Mesendoderm (in vitro differentiated cells): ENCODE measurements at regions not wholly inside any gene's neighbourhood (a gene's known extent, or its start where the extent isn't known, plus 50 kb on each side); places are given as distances from the start of the nearest gene placed in this dataset.
"Not testable (repeated sequence)": the region's sequence is repeated elsewhere in the genome, so short reads cannot be mapped to it uniquely, and the experiment has no call there.

ENCODE experiments used
- DNase-seq: peaks from one replicate; pipeline ENCODE4 v3.0.0; 2013
- H2AK5ac ChIP-seq: 2 replicates; pipeline ENCODE4 v1.6.1; 2013; ENCODE audit warnings: low read length, inconsistent platforms
- H2BK120ac ChIP-seq: 2 replicates; pipeline ENCODE4 v1.6.1; 2013; ENCODE audit warnings: low read depth, mild to moderate bottlenecking, low read length, moderate library complexity, mixed read lengths
- H2BK15ac ChIP-seq: replicated peaks from 2 replicates; pipeline ENCODE4 v1.6.1; 2013; ENCODE audit warnings: low read depth, mild to moderate bottlenecking, moderate library complexity
- H2BK5ac ChIP-seq: 2 replicates; pipeline ENCODE4 v1.6.1; 2013; ENCODE audit warnings: low read length, inconsistent platforms
- H3K18ac ChIP-seq: 2 replicates; pipeline ENCODE4 v1.6.1; 2013; ENCODE audit warnings: mild to moderate bottlenecking, low read length, mixed read lengths
- H3K23ac ChIP-seq: one replicate; pipeline ENCODE4 v1.6.1; 2013; ENCODE audit warnings: low read length
- H3K27ac ChIP-seq: 2 replicates; pipeline ENCODE4 v1.5.1; 2013; ENCODE audit warnings: low read depth, mild to moderate bottlenecking, inconsistent platforms, low read length, moderate library complexity
- H3K27me3 ChIP-seq: 2 replicates; pipeline ENCODE4 v1.6.1; 2013; ENCODE audit warnings: low read length, control low read depth, mild to moderate bottlenecking, inconsistent platforms; ENCODE audit not compliant: insufficient read depth, poor library complexity
- H3K36me3 ChIP-seq: 2 replicates; pipeline ENCODE4 v1.6.1; 2013; ENCODE audit warnings: low read length, inconsistent platforms; ENCODE audit not compliant: control insufficient read depth, insufficient read depth
- H3K4ac ChIP-seq: one replicate; pipeline ENCODE4 v1.6.1; 2013; ENCODE audit warnings: low read depth, mild to moderate bottlenecking, low read length, moderate library complexity
- H3K4me1 ChIP-seq: 2 replicates; pipeline ENCODE4 v1.6.1; 2013; ENCODE audit warnings: low read depth, low read length, inconsistent platforms; ENCODE audit not compliant: control insufficient read depth
- H3K4me2 ChIP-seq: 2 replicates; pipeline ENCODE4 v1.6.1; 2013; ENCODE audit warnings: low read length
- H3K4me3 ChIP-seq: 2 replicates; pipeline ENCODE4 v1.5.1; 2013; ENCODE audit warnings: mild to moderate bottlenecking, low read length
- H3K56ac ChIP-seq: one replicate; pipeline ENCODE4 v1.6.1; 2013; ENCODE audit warnings: low read length
- H3K79me1 ChIP-seq: 2 replicates; pipeline ENCODE4 v1.6.1; 2013; ENCODE audit warnings: low read length, inconsistent platforms
- H3K79me2 ChIP-seq: 2 replicates; pipeline ENCODE4 v1.6.1; 2013; ENCODE audit warnings: mild to moderate bottlenecking, low read length; ENCODE audit not compliant: control insufficient read depth, insufficient read depth
- H3K9ac ChIP-seq: 2 replicates; pipeline ENCODE4 v1.6.1; 2013; ENCODE audit warnings: low read length, inconsistent platforms
- H4K5ac ChIP-seq: one replicate; pipeline ENCODE4 v1.6.1; 2013; ENCODE audit warnings: low read length
- H4K8ac ChIP-seq: one replicate; pipeline ENCODE4 v1.6.1; 2013; ENCODE audit warnings: low read depth, mild to moderate bottlenecking, control low read depth, low read length, moderate library complexity
- WGBS: extraction: QIAGEN DNeasy Blood & Tissue Kit; methylation state at CpG from one replicate; pipeline ENCODE4 v1.1.7; 2013; ENCODE audit warnings: low lambda C conversion rate, missing lambda C conversion rate; ENCODE audit not compliant: insufficient coverage; ENCODE audit errors: extremely low coverage; 5-methylcytosine and 5-hydroxymethylcytosine counted together

DNA sequence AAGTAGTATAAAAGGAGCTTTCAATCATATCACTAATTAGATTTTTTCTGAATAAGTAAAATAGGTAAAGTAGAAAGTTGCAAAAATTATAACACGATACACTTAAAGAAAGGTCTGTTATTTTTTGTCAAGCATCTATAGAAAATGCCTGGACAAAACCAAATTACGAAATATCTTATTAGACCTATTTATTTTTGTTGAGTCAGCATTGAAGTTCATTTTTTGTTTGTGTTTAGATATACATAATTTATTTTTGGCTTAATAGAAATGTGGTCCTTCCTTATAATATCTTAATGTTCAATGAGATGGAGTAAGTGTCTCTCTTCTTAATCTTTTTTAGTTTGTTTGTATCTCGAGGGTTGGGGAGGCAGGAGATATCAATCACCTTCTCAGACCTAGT lies 214.8 kb upstream of the GRIA1 start:
- H3K36me3 ChIP-seq, result no peaks in the 10 kb centered on the region
- H3K23ac ChIP-seq, result no peak overlapping the region
- no peak overlapping the region for H3K9ac ChIP-seq
- H2AK5ac ChIP-seq, result no peak overlapping the region
- H2BK15ac ChIP-seq, result no peak overlapping the region
- DNase-seq, result no peak
- no peak overlapping the region for H3K18ac ChIP-seq
- no peaks in the 10 kb centered on the region for H3K27me3 ChIP-seq
- no peak overlapping the region for H3K56ac ChIP-seq
- H3K4me2 ChIP-seq, result no peak overlapping the region
- H3K4me3 ChIP-seq, result no peak overlapping the region
- no peaks in the 10 kb centered on the region for H3K79me2 ChIP-seq
- H3K4me1 ChIP-seq, result no peaks in the 10 kb centered on the region
- H3K4ac ChIP-seq, result no peak overlapping the region
- no peak overlapping the region for H4K5ac ChIP-seq
- WGBS, result no CpG with 5 or more reads among the region's 3 CpGs
- no peak overlapping the region for H2BK120ac ChIP-seq
- H3K79me1 ChIP-seq, result no peaks in the 10 kb centered on the region
- H3K27ac ChIP-seq, result no peak overlapping the region
- H4K8ac ChIP-seq, result no peak overlapping the region
- H2BK5ac ChIP-seq, result no peak overlapping the region

DNA sequence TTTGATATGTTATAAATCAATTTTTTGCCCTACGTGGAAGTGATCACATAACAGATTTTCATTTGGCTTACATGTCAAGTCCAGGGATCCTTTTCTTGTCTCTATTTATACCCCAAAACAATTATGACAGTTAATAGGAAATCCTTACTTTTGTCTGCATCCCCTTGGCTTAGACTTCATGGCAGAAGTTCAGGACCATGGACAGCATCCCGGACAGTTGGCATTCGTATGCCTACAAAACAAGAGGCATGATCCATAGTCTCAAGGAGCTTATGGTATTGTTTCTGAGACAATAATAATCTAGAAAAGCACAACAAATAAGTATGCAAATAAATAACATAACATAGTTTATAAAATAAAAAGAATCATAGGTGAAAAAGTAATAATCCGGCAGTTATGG lies 214.3 kb upstream of the GRIA1 start:
- no peak overlapping the region for H4K5ac ChIP-seq
- no peak overlapping the region for H3K9ac ChIP-seq
- no peak overlapping the region for H2BK15ac ChIP-seq
- no peak overlapping the region for H3K4ac ChIP-seq
- no peak overlapping the region for H3K56ac ChIP-seq
- no CpG with 5 or more reads among the region's 4 CpGs for WGBS
- no peaks in the 10 kb centered on the region for H3K79me1 ChIP-seq
- no peak overlapping the region for H2BK120ac ChIP-seq
- peak; percentile 66 for DNase-seq
- H3K4me3 ChIP-seq, result no peak overlapping the region
- H3K23ac ChIP-seq, result no peak overlapping the region
- H3K36me3 ChIP-seq, result no peaks in the 10 kb centered on the region
- no peak overlapping the region for H3K4me2 ChIP-seq
- no peaks in the 10 kb centered on the region for H3K27me3 ChIP-seq
- no peak overlapping the region for H3K27ac ChIP-seq
- no peaks in the 10 kb centered on the region for H3K4me1 ChIP-seq
- no peak overlapping the region for H3K18ac ChIP-seq
- H4K8ac ChIP-seq, result no peak overlapping the region
- no peak overlapping the region for H2AK5ac ChIP-seq
- H3K79me2 ChIP-seq, result no peaks in the 10 kb centered on the region
- no peak overlapping the region for H2BK5ac ChIP-seq

DNA sequence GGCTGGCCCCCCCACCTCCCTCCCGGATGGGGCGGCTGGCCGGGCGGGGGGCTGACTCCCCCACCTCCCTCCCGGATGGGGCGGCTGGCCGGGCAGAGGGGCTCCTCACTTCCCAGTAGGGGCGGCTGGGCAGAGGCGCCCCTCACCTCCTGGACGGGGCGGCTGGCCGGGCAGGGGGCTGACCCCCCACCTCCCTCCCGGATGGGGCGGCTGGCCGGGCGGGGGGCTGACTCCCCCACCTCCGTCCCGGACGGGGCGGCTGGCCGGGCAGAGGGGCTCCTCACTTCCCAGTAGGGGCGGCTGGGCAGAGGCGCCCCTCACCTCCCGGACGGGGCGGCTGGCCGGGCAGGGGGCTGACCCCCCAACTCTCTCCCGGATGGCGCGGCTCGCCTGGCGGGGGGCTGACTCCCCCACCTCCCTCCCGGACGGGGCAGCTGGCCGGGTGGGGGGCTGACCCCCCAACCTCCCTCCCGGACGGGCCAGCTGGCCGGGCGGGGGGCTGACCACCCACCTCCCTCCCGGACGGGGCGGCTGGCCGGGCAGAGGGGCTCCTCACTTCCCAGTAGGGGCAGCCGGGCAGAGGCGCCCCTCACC lies 194.1 kb upstream of the GRIA1 start:
- not testable (repeated sequence) for H3K56ac ChIP-seq, H3K18ac ChIP-seq, H2BK5ac ChIP-seq, H3K4me1 ChIP-seq, H3K27me3 ChIP-seq, H3K9ac ChIP-seq, H2BK15ac ChIP-seq, H3K36me3 ChIP-seq, H4K5ac ChIP-seq, DNase-seq, H2BK120ac ChIP-seq, H3K79me2 ChIP-seq, H2AK5ac ChIP-seq, H3K4ac ChIP-seq, H3K4me2 ChIP-seq, H3K79me1 ChIP-seq, H3K23ac ChIP-seq, H3K27ac ChIP-seq, H4K8ac ChIP-seq, H3K4me3 ChIP-seq
- WGBS, result no CpG with 5 or more reads among the region's 45 CpGs

DNA sequence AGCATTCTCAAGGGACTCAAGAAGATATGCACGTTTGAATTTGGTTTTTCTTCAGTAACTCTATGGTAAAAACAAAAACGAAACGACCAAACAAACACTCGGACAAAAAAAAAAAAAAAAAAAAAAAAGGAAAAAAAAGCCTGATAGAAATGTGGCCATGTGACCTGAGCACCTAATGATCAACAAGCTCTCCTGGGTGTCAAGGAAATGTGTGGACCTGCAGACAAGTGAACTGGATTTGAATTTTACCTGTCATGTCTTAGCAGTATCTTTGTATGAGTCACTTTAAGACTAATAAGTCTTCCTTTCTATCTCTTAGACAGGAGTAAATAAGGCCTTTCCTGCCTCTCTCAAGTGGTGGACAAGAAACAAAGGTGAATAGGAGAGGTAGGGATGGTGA lies 190.6 kb upstream of the GRIA1 start:
- H3K36me3 ChIP-seq, result no peaks in the 10 kb centered on the region
- no peak overlapping the region for H3K4me2 ChIP-seq
- no peak overlapping the region for H2AK5ac ChIP-seq
- H3K4ac ChIP-seq, result no peak overlapping the region
- no peaks in the 10 kb centered on the region for H3K4me1 ChIP-seq
- H3K27ac ChIP-seq, result no peak overlapping the region
- no peak for DNase-seq
- H3K4me3 ChIP-seq, result no peak overlapping the region
- no peak overlapping the region for H4K8ac ChIP-seq
- no CpG with 5 or more reads among the region's 4 CpGs for WGBS
- no peak overlapping the region for H3K9ac ChIP-seq
- no peak overlapping the region for H4K5ac ChIP-seq
- no peaks in the 10 kb centered on the region for H3K27me3 ChIP-seq
- no peak overlapping the region for H3K18ac ChIP-seq
- H2BK15ac ChIP-seq, result no peak overlapping the region
- no peaks in the 10 kb centered on the region for H3K79me1 ChIP-seq
- no peak overlapping the region for H2BK120ac ChIP-seq
- H3K79me2 ChIP-seq, result no peaks in the 10 kb centered on the region
- no peak overlapping the region for H3K56ac ChIP-seq
- H2BK5ac ChIP-seq, result no peak overlapping the region
- H3K23ac ChIP-seq, result no peak overlapping the region

DNA sequence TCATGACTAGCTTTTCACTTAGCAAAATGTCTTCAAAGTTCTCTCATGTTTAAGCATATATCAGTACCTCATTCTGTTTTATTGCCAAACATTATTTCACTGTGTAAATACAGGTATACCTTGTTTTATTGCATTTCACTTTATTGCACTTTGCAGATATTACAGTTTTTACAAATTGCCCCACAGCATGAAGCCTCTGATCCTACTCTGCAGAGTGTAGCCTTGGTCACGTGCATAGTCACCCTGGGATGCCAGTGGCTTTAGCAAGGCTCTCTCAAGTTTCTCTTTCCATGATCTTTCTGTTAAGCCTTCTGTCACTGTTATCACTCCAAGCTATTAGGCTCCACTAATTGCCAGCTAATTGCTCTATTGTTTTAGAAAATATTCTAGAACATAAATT lies 182.2 kb upstream of the GRIA1 start:
- Histone ChIP-seq H3K4ac (no peak overlapping the region), H4K8ac (no peak overlapping the region), H3K79me1 (no peaks in the 10 kb centered on the region), H3K18ac (no peak overlapping the region), H3K79me2 (no peaks in the 10 kb centered on the region), H3K56ac (no peak overlapping the region), H3K4me1 (no peaks in the 10 kb centered on the region), H3K4me3 (no peak overlapping the region), H3K27me3 (no peaks in the 10 kb centered on the region), H2BK120ac (no peak overlapping the region), H4K5ac (no peak overlapping the region), H3K27ac (no peak overlapping the region), H3K23ac (no peak overlapping the region), H2BK5ac (no peak overlapping the region), H2BK15ac (no peak overlapping the region), H3K9ac (no peak overlapping the region), H2AK5ac (no peak overlapping the region), H3K36me3 (no peaks in the 10 kb centered on the region), H3K4me2 (no peak overlapping the region)
- WGBS, result no CpG with 5 or more reads among the region's 1 CpG
- DNase-seq, result no peak

DNA sequence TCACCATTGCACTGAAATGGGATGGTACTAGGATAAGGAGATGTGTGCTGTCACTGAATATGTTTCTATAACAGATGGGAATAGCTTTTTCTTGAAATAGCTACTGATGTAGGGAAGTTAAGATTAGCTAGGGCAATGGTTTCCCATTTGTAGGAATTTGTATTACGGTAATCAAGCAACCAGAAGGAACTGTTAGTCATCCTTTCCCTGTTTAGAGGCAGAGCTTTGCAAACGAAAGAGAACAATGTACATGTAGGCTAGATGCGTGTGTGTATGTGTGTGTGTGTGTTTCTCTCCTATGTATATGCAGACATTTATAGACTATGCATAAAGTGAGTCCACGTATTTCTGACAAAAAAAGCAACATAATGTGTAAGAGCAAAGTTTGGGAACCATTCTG lies 171.9 kb upstream of the GRIA1 start:
- Histone ChIP-seq H3K36me3 (no peaks in the 10 kb centered on the region), H3K23ac (no peak overlapping the region), H3K4me1 (no peaks in the 10 kb centered on the region), H3K9ac (no peak overlapping the region), H3K27ac (no peak overlapping the region), H4K8ac (no peak overlapping the region), H3K56ac (no peak overlapping the region), H3K27me3 (no peaks in the 10 kb centered on the region), H2BK15ac (no peak overlapping the region), H3K79me2 (no peaks in the 10 kb centered on the region), H3K4me2 (no peak overlapping the region), H3K18ac (no peak overlapping the region), H4K5ac (no peak overlapping the region), H3K4me3 (no peak overlapping the region), H2BK120ac (no peak overlapping the region), H3K4ac (no peak overlapping the region), H2BK5ac (no peak overlapping the region), H3K79me1 (no peaks in the 10 kb centered on the region), H2AK5ac (no peak overlapping the region)
- no peak for DNase-seq
- no CpG with 5 or more reads among the region's 4 CpGs for WGBS
